Peyer's patch (tissue), 4 donors: ENCODE measurements at regions not wholly inside any gene's neighbourhood (a gene's known extent, or its start where the extent isn't known, plus 50 kb on each side); places are given as distances from the start of the nearest gene placed in this dataset.

Experiments
- DNase-seq, 3 donors: peaks; one replicate each; pipeline ENCODE4 v3.0.0-alpha.2; 2017 to 2019
- H3K27ac ChIP-seq, 4 donors: fragments of 200-600 bp; sonication (generic); one replicate each; pipeline ENCODE4 v1.5.1; 2016 to 2019
- H3K27me3 ChIP-seq, 2 donors: fragments of 200-600 bp; sonication (generic); one replicate each; pipeline ENCODE4 v1.5.1; 2019
- H3K36me3 ChIP-seq, 3 donors: fragments of 200-600 bp; sonication (generic); one replicate each; pipeline ENCODE4 v1.5.1; 2016 to 2019
- H3K4me1 ChIP-seq, 4 donors: fragments of 200-600 bp; sonication (generic); one replicate each; pipeline ENCODE4 v1.5.1; 2016 to 2019
- H3K4me3 ChIP-seq, 4 donors: fragments of 200-600 bp; sonication (generic); 1 replicate in 3 of 4; 2 replicates in 1 of 4; pipeline ENCODE4 v1.5.1; 2016 to 2019; ENCODE audit warnings: mild to moderate bottlenecking in 1 of 4
- H3K9me3 ChIP-seq, 4 donors: fragments of 200-600 bp; sonication (generic); one replicate each; pipeline ENCODE4 v1.5.1; 2016 to 2019; ENCODE audit warnings: mild to moderate bottlenecking in 1 of 4
- POLR2A ChIP-seq, 2 donors: fragments of 450-650 bp; IDR thresholded peaks; one replicate each; pipeline ENCODE4 v1.5.1; 2017; ENCODE audit warnings: antibody characterized with exemption in 2 of 2, mild to moderate bottlenecking in 2 of 2, moderate library complexity in 2 of 2
- TF ChIP-seq, protein P1 (sequence below), 6 experiments: fragments of 450-650 bp in 4 of 6; fragments of 200-600 bp in 2 of 6; sonication (generic) in 1 of 6; IDR thresholded peaks; one replicate each; pipeline ENCODE4 v1.5.1; 2017 to 2019; ENCODE audit warnings: antibody characterized with exemption in 6 of 6, mild to moderate bottlenecking in 3 of 6, moderate library complexity in 1 of 6

DNA sequence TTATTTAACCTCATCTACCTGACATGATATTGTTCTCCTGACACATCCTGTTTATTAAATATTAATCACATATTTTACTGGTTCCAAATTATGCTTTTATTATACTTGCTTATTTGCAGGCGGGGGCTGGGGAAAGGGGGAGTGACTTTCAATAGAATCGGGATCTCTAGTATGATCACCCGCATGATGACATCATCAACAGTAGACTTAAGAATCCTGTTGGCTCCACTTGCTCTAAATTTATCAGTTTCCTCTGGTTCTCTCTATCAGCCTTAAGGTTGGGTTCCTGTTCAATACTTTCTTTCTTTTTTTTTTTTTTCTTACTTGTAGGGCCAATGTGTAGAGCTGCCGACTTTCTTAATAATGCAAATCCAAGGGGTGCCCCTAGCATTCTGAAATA lies 317.5 kb downstream of the BCHE start:
- DNase-seq = no peak
- Histone ChIP-seq H3K9me3 (no peaks in the 10 kb centered on the region), H3K27ac (no peak overlapping the region), H3K27me3 (no peaks in the 10 kb centered on the region), H3K4me3 (no peak overlapping the region), H3K4me1 (no peaks in the 10 kb centered on the region), H3K36me3 (no peaks in the 10 kb centered on the region)
- TF ChIP-seq, protein P1, sequence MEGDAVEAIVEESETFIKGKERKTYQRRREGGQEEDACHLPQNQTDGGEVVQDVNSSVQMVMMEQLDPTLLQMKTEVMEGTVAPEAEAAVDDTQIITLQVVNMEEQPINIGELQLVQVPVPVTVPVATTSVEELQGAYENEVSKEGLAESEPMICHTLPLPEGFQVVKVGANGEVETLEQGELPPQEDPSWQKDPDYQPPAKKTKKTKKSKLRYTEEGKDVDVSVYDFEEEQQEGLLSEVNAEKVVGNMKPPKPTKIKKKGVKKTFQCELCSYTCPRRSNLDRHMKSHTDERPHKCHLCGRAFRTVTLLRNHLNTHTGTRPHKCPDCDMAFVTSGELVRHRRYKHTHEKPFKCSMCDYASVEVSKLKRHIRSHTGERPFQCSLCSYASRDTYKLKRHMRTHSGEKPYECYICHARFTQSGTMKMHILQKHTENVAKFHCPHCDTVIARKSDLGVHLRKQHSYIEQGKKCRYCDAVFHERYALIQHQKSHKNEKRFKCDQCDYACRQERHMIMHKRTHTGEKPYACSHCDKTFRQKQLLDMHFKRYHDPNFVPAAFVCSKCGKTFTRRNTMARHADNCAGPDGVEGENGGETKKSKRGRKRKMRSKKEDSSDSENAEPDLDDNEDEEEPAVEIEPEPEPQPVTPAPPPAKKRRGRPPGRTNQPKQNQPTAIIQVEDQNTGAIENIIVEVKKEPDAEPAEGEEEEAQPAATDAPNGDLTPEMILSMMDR (IDR thresholded peaks at IDR 0.05) = no peak
- TF ChIP-seq POLR2A (IDR thresholded peaks at IDR 0.05) = no peak

DNA sequence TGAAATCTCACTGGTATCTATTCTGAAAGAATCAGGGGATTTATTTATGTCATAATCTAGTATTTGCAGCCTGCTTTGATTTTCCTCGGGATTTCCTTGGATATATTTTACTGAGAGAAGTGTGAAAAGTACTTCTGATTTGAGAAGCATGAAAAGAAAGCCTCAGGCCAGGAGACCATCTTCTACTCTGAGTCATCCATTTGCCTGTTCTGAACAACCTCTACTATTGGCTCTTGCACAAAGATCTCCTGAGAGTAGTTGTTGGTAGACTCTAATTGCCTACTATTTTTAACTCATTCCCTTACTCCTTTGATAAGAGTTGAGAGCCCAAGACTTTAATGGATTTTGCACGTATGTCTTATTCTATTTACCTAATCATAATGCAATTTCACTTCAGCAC lies 318.9 kb downstream of the BCHE start:
- H3K27ac ChIP-seq = no peak overlapping the region
- no peaks in the 10 kb centered on the region for H3K27me3 ChIP-seq
- TF ChIP-seq POLR2A (IDR thresholded peaks at IDR 0.05) = no peak
- TF ChIP-seq, protein P1 (IDR thresholded peaks at IDR 0.05) = no peak
- no peaks in the 10 kb centered on the region for H3K9me3 ChIP-seq
- DNase-seq = no peak
- no peaks in the 10 kb centered on the region for H3K36me3 ChIP-seq
- no peaks in the 10 kb centered on the region for H3K4me1 ChIP-seq
- H3K4me3 ChIP-seq = no peak overlapping the region

DNA sequence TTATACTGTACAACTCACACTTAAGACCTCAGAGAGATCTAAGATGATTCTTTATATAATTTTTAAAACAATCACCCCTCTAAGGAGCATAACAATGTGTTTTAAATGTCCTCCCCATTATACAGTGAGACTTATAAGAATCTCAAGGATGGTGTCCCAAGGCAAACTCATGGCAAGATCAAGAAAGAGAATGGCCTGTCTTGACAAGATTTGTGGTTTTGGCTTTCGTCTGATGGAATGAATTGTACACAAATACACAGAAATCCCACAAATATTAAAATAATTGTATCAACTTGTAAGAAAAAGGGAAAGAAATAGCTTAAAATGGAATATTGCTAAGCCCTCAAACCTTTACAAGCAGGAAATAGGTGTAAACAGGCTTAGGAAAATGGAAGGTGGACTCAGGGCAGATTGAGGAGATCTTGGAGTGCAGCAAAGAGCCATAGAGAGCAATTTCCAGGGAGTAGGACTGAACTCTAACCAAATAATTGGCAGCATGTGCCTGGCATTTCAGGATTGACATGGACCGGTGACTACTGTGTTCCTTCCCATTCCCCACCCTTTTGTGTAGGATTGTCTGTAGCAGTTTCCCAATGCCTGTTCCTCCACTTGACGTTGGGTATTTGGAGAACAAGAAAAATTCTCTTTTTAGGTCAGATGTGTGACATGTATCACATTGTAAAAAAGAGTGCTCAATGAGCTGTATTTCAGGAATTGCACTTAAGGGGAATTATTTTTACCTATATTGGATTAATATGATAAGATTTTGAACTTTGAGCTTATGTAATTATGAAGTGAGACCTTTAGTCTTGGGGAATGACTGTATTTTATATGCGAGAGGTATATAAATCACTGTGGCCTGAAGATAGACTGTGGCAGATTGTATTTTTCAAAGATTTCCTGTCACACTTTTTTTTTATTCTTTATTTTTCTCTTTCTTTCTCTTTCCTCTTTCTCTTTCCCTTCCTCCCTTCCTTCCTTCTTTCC lies 317.8 kb upstream of the SLITRK3 start:
- Histone ChIP-seq H3K4me3 (no peak overlapping the region), H3K4me1 (no peaks in the 10 kb centered on the region), H3K27ac (peak overlapping the region in 3 of 4 donors; percentile 41 to 80 (median 43)), H3K36me3 (no peaks in the 10 kb centered on the region), H3K27me3 (no peaks in the 10 kb centered on the region), H3K9me3 (no peaks in the 10 kb centered on the region)
- DNase-seq = no peak
- no peak for TF ChIP-seq POLR2A (IDR thresholded peaks at IDR 0.05)
- TF ChIP-seq, protein P1 (IDR thresholded peaks at IDR 0.05) = no peak

GRCh38 chr3:165507576-165507975 lies 311.4 kb upstream of the SLITRK3 start:
- H3K4me3 ChIP-seq = no peak overlapping the region
- no peak overlapping the region for H3K27ac ChIP-seq
- TF ChIP-seq, protein P1 (IDR thresholded peaks at IDR 0.05) = no peak
- no peak for TF ChIP-seq POLR2A (IDR thresholded peaks at IDR 0.05)
- no peaks in the 10 kb centered on the region for H3K9me3 ChIP-seq
- no peak for DNase-seq
- H3K27me3 ChIP-seq = no peaks in the 10 kb centered on the region
- peaks cover 0 to 16% (median 0%) of the 10 kb centered on the region in 4 donors for H3K4me1 ChIP-seq
- no peaks in the 10 kb centered on the region for H3K36me3 ChIP-seq

- DNase-seq = no peak
- H3K9me3 ChIP-seq = no peaks in the 10 kb centered on the region
- TF ChIP-seq POLR2A (IDR thresholded peaks at IDR 0.05) = no peak
- TF ChIP-seq, protein P1 (IDR thresholded peaks at IDR 0.05) = no peak
- no peaks in the 10 kb centered on the region for H3K36me3 ChIP-seq
- peaks cover 0 to 16% (median 0%) of the 10 kb centered on the region in 4 donors for H3K4me1 ChIP-seq
- H3K27ac ChIP-seq = peak overlapping the region in 1 of 4 donors; percentile 74
- no peak overlapping the region for H3K4me3 ChIP-seq
- H3K27me3 ChIP-seq = no peaks in the 10 kb centered on the region
These were observed 310.9 kb upstream of the SLITRK3 start for GRCh38 chr3:165507060-165507459.
